HUES48 (cell line): ENCODE measurements at regions not wholly inside any gene's neighbourhood (a gene's known extent, or its start where the extent isn't known, plus 50 kb on each side); places are given as distances from the start of the nearest gene placed in this dataset.

Experiments used
- H3K27ac ChIP-seq: one replicate; pipeline ENCODE4 v1.7.0; 2013; ENCODE audit warnings: low read depth, low read length, inconsistent platforms
- H3K27me3 ChIP-seq: 2 replicates; pipeline ENCODE4 v1.6.1; 2013; ENCODE audit warnings: mild to moderate bottlenecking, low read length; ENCODE audit not compliant: control insufficient read depth, insufficient read depth
- H3K36me3 ChIP-seq: 2 replicates; pipeline ENCODE4 v1.6.1; 2013; ENCODE audit warnings: low read length; ENCODE audit not compliant: control insufficient read depth, insufficient read depth
- H3K4me1 ChIP-seq: 2 replicates; pipeline ENCODE4 v1.6.1; 2013; ENCODE audit warnings: mild to moderate bottlenecking, low read length; ENCODE audit not compliant: control insufficient read depth, insufficient read depth
- H3K4me3 ChIP-seq: 2 replicates; pipeline ENCODE4 v1.5.1; 2013; ENCODE audit warnings: mild to moderate bottlenecking, low read depth, low read length
- H3K9ac ChIP-seq: 2 replicates; pipeline ENCODE4 v1.6.1; 2013; ENCODE audit warnings: mild to moderate bottlenecking, low read depth, low read length, moderate library complexity
- H3K9me3 ChIP-seq: 2 replicates; pipeline ENCODE4 v1.6.1; 2013; ENCODE audit warnings: low read length; ENCODE audit not compliant: control insufficient read depth, insufficient read depth

- no peak overlapping the region for H3K27ac ChIP-seq
- no peaks in the 10 kb centered on the region for H3K36me3 ChIP-seq
- no peaks in the 10 kb centered on the region for H3K9me3 ChIP-seq
These were observed 1176.0 kb upstream of the GJE1 start for GRCh38 chr6:140956571-140957369.

GRCh38 chr6:140940251-140940925, 1192.3 kb upstream of the GJE1 start:
- Histone ChIP-seq H3K27ac (no peak overlapping the region), H3K4me3 (no peak overlapping the region), H3K4me1 (no peaks in the 10 kb centered on the region), H3K9ac (no peak overlapping the region), H3K9me3 (peaks cover 15% of the 10 kb centered on the region), H3K36me3 (no peaks in the 10 kb centered on the region), H3K27me3 (no peaks in the 10 kb centered on the region)

More at GRCh38 chr6:140956571-140957369, 1176.0 kb upstream of the GJE1 start:
- H3K9ac ChIP-seq: no peak overlapping the region
- no peaks in the 10 kb centered on the region for H3K4me1 ChIP-seq
- no peaks in the 10 kb centered on the region for H3K27me3 ChIP-seq
- no peak overlapping the region for H3K4me3 ChIP-seq

- Histone ChIP-seq H3K27ac (no peak overlapping the region), H3K36me3 (no peaks in the 10 kb centered on the region), H3K9me3 (no peaks in the 10 kb centered on the region), H3K27me3 (no peaks in the 10 kb centered on the region), H3K4me3 (no peak overlapping the region), H3K4me1 (no peaks in the 10 kb centered on the region), H3K9ac (no peak overlapping the region)
These were observed 1199.8 kb upstream of the GJE1 start for GRCh38 chr6:140932909-140933308.

- Histone ChIP-seq H3K27ac (no peak overlapping the region), H3K36me3 (no peaks in the 10 kb centered on the region)
These were observed 1201.1 kb upstream of the GJE1 start for GRCh38 chr6:140931581-140931980.

GRCh38 chr6:140929121-140929520, 1203.6 kb upstream of the GJE1 start:
- Histone ChIP-seq H3K36me3 (no peaks in the 10 kb centered on the region), H3K4me3 (no peak overlapping the region), H3K9ac (no peak overlapping the region), H3K4me1 (no peaks in the 10 kb centered on the region), H3K27ac (no peak overlapping the region), H3K9me3 (no peaks in the 10 kb centered on the region), H3K27me3 (no peaks in the 10 kb centered on the region)

More at GRCh38 chr6:140931581-140931980, 1201.1 kb upstream of the GJE1 start:
- H3K9me3 ChIP-seq: no peaks in the 10 kb centered on the region
- no peaks in the 10 kb centered on the region for H3K27me3 ChIP-seq
- H3K4me1 ChIP-seq: no peaks in the 10 kb centered on the region
- H3K4me3 ChIP-seq: no peak overlapping the region
- H3K9ac ChIP-seq: no peak overlapping the region

GRCh38 chr6:140923048-140923447, 1209.7 kb upstream of the GJE1 start:
- no peaks in the 10 kb centered on the region for H3K4me1 ChIP-seq
- H3K36me3 ChIP-seq: no peaks in the 10 kb centered on the region
- H3K27me3 ChIP-seq: no peaks in the 10 kb centered on the region
- no peaks in the 10 kb centered on the region for H3K9me3 ChIP-seq
- no peak overlapping the region for H3K27ac ChIP-seq
- H3K4me3 ChIP-seq: no peak overlapping the region
- no peak overlapping the region for H3K9ac ChIP-seq

GRCh38 chr6:140921366-140922226, 1211.1 kb upstream of the GJE1 start:
- H3K4me1 ChIP-seq: no peaks in the 10 kb centered on the region
- no peaks in the 10 kb centered on the region for H3K36me3 ChIP-seq
- H3K9me3 ChIP-seq: no peaks in the 10 kb centered on the region
- H3K4me3 ChIP-seq: no peak overlapping the region
- no peaks in the 10 kb centered on the region for H3K27me3 ChIP-seq
- H3K27ac ChIP-seq: no peak overlapping the region
- no peak overlapping the region for H3K9ac ChIP-seq

GRCh38 chr6:140917911-140918310, 1214.8 kb upstream of the GJE1 start:
- H3K9ac ChIP-seq: no peak overlapping the region
- no peak overlapping the region for H3K27ac ChIP-seq
- H3K4me1 ChIP-seq: 0 out of 2 replicates have a peak, but pooled peaks cover under 1% of the 10 kb centered on the region
- no peaks in the 10 kb centered on the region for H3K9me3 ChIP-seq
- H3K36me3 ChIP-seq: no peaks in the 10 kb centered on the region
- H3K4me3 ChIP-seq: no peak overlapping the region
- no peaks in the 10 kb centered on the region for H3K27me3 ChIP-seq

- H3K36me3 ChIP-seq: no peaks in the 10 kb centered on the region
- H3K9ac ChIP-seq: no peak overlapping the region
- no peaks in the 10 kb centered on the region for H3K27me3 ChIP-seq
- H3K4me3 ChIP-seq: no peak overlapping the region
- H3K27ac ChIP-seq: no peak overlapping the region
- H3K9me3 ChIP-seq: no peaks in the 10 kb centered on the region
- peaks cover 3% of the 10 kb centered on the region; the same call in 1 of the 2 replicates for H3K4me1 ChIP-seq
These were observed 1217.2 kb upstream of the GJE1 start for GRCh38 chr6:140915551-140915950.

GRCh38 chr6:140915103-140915502, 1217.6 kb upstream of the GJE1 start:
- H3K9me3 ChIP-seq: no peaks in the 10 kb centered on the region
- H3K27ac ChIP-seq: no peak overlapping the region
- no peaks in the 10 kb centered on the region for H3K36me3 ChIP-seq
- no peaks in the 10 kb centered on the region for H3K27me3 ChIP-seq
- peaks cover 3% of the 10 kb centered on the region; the same call in 1 of the 2 replicates for H3K4me1 ChIP-seq
- H3K4me3 ChIP-seq: no peak overlapping the region
- H3K9ac ChIP-seq: no peak overlapping the region
